ENCODE measurements at regions not wholly inside any gene's neighbourhood (a gene's known extent, or its start where the extent isn't known, plus 50 kb on each side); places are given as distances from the start of the nearest gene placed in this dataset.

GRCh38 chr4:140281828-140282552, 91.5 kb upstream of the SCOC start:
- DNase-seq (no peak), ATAC-seq (no peak)

GRCh38 chr4:140277576-140277975, 95.9 kb upstream of the SCOC start:
- ATAC-seq (no peak), DNase-seq (no peak)

DNA sequence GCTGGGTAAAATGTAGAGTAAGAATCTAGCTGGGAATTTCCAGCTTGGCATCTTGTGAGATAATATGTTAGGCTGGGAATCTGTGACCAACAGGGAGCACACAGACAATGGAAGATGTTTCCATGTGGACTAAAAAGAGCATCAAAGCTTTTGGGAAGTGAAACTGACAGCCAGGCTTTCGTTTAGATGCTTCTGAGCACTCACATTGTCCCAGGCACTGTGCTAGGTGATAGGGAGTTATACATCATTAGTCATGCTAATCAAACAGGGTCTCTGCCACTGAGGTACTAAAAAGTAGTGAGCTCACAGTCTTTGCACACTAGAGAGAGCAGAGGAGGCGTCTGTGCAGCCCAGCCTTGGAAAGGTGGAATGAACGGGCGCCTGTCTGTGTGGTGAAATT, 101.9 kb upstream of the SCOC start:
- DNase-seq = no peak
- ATAC-seq = no peak

DNA sequence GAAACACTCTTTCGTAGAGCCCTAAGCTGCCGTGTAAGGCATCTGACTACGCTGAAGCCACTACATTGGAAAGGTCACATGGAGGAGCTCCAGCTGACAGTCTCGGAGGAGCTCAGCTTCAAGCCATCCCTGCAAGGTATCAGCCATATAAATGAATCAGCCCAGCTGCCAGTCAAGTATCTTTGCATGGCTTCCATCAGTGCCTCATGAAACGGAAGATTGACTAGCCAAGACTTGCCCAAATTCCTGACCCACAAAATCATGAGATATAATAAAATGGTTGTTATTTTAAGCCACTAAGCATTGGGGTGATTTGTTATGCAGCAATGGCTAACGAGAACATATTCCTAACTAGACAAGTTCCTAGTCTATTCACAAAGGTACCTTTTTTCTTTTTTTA, 104.1 kb upstream of the SCOC start:
- no peak for DNase-seq
- no peak for ATAC-seq

DNA sequence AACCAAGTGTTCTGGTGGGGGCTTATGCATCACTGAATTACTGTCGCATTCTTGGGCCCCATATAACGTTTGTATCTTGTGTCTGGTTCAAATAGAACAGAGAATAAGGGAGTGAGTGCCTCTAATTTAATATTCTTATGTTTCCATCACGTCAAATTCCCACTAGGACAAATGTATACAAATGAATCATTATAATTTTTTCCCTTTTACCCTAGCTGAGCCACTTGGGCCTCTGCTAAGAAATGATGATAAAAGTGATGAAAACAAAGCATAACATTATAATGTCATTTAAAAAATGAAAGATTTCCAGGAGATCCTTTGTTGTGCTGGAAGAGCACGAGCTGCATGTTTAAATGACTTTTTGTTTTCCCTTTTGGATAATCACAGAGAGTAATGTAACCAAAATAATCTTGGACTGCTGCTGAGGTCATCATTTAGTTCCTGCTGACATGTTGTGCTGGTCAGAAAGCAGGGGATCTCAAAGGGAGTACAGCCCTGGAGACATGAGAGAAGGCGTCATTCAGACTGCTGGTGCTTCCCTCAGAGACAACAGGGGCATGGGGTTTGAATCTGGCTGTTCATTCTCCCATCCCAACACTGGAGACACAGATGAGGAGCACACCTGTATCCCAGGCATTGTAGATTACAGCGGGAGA, 105.1 kb upstream of the SCOC start:
- DNase-seq = no peak
- no peak for ATAC-seq

DNA sequence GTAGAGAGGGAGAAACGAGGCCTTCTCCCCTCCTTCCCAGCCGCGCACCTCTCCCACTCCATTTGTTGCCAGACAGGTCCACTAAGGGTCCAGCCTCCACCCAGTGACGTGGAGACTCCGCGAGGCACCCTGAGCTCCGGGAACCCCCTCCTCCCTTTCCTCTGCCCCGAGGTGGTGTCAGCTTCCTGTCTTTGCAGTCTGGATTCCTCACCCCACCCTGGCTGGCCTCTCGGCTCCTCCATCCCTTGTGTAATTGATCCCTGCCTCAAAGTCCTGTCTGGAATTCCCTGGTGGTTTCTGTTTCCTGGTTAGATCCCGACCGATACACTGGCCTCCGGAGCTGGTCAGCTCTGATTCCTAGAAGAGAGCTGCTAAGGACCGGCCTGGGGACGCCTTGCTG, 105.9 kb upstream of the SCOC start:
- ATAC-seq (no peak), DNase-seq (no peak)

DNA sequence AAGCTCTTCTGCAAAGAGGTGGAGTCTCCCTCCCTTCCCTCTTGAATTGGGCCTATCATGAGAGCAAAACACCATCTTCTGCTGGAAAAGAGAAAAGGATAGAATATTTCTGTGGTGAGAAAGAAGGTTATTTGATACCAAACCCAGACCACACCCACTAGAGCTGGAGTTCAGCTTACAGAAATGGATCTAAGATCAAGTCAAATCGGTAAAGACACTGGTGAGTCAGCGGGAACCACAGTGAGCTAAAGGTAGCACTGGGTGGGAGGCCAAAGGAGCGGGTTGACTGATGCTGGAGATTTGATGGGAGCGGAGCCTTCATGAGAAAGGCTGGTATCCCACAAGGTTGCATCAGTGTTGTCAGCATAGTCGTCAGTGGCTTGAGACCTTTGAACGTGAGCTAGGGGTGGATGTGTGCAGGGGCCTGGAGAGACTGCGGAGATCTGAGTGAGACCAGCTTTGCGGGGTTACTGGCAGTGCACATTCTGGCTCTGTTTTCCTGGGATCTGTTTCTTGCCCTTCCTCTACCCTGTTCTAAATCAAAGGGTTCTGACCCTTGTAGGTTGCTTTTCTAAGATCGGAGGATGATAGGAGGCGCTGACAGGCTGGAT, 106.4 kb upstream of the SCOC start:
- DNase-seq (no peak), ATAC-seq (peak; percentile 77)

GRCh38 chr4:140260227-140260626, 106.2 kb upstream of the MAML3 start:
- DNase-seq (no peak), ATAC-seq (no peak)

DNA sequence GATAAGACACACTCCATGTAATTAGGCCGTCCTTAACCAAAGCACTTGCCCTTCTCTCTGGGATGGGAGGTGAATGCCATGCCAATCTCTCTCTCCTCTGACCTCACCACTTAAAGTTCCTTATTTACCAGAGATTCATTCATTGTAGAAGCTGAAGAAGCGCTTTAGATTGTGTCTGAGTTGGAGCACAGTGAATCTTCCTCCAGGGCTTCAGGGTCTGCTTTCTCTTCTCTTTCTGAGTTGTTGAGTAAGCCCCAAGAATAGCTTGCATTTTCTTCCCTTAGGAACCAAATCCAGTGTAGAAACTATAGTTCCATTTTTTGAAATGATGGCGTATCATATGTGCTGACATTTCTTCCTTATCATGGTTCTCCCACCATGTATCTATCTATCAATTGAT, 104.5 kb upstream of the MAML3 start:
- DNase-seq = no peak

GRCh38 chr4:140257461-140258305, 103.7 kb upstream of the MAML3 start:
- ATAC-seq (no peak), DNase-seq (no peak)

More for the DNA sequence above, 104.5 kb upstream of the MAML3 start:
- no peak for ATAC-seq

GRCh38 chr4:140256941-140257340, 103.0 kb upstream of the MAML3 start:
- DNase-seq (no peak), ATAC-seq (no peak)

GRCh38 chr4:140256335-140256734, 102.4 kb upstream of the MAML3 start:
- ATAC-seq (no peak), DNase-seq (no peak)

GRCh38 chr4:140255927-140256326, 101.9 kb upstream of the MAML3 start:
- DNase-seq = no peak
- no peak for ATAC-seq

DNA sequence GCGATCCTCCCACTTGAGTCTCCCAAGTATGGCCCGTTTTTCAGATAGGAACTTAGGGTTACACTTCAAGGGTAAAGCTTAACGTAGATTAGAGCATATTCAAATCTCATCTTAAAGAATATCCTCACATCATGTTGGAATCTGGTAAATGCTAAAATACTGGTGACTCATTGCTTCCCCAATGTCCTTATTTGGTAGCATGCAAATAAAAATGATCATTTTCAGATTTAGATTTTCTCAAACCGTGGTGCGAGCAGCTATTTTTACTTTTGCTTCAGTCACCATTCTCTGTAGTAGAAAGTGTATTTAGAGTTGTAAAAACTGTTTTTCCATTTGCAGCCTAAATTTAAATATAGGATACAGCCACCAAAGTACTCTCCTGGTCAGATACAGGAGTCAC, 101.5 kb upstream of the MAML3 start:
- DNase-seq = no peak
- ATAC-seq = no peak

GRCh38 chr4:140254651-140255299, 100.8 kb upstream of the MAML3 start:
- DNase-seq (no peak), ATAC-seq (no peak)

- ATAC-seq = no peak
- DNase-seq = no peak
Observed at GRCh38 chr4:140253556-140254027, 99.6 kb upstream of the MAML3 start.

- ATAC-seq = peak; percentile 70
- DNase-seq = peak; percentile 77
Observed at GRCh38 chr4:140252742-140253555, 99.0 kb upstream of the MAML3 start.

GRCh38 chr4:140252141-140252741, 98.3 kb upstream of the MAML3 start:
- no peak for ATAC-seq
- DNase-seq = no peak

- ATAC-seq (no peak), DNase-seq (no peak)
Observed at GRCh38 chr4:140251571-140251970, 97.6 kb upstream of the MAML3 start.

DNA sequence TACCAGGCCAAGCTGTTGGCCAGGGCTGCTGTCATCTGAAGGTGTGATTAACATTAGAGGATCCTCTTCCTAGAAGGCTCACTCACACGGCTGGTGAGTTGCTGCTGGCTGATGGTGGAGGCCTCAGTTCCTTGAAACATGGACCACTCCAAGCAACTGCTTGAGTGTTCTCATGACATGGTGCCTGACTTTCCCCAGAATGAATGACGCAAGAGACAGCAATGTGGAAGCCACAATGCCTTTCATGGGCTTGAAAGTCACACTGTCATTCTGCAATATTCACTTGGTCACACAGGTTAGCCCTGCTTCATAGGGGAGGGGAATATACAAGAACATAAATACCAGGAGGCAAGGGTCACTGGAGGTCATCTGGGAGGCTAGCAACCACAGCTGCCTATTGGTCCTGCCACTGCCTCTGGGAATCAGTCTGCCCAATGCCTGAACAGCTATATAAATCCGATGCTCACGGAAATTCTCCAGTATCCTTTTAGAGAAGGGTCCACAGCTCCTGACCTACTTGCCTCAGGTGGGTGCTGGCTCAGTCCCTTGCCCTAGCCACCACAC, 97.1 kb upstream of the MAML3 start:
- ATAC-seq = peak; percentile 20
- no peak for DNase-seq

Data from stimulated activated naive CD8-positive, alpha-beta T cell treated with anti-CD3 and anti-CD28 coated beads, Interleukin-15, Interleukin-2, amounts not matched to agents 100 U/mL and 50 U/mL, for 24 hours (primary cell).